H1 (cell line): ENCODE measurements at regions not wholly inside any gene's neighbourhood (a gene's known extent, or its start where the extent isn't known, plus 50 kb on each side); places are given as distances from the start of the nearest gene placed in this dataset.

Experiments
- CTCF ChIA-PET: fragments of 300-600 bp; sonication (Branson Sonifier 250); formaldehyde crosslinking; loops from one replicate; lab custom pipeline; 2021; ENCODE audit not compliant: partially characterized antibody; lab: Charles Lee
- POLR2A ChIA-PET: fragments of 300-600 bp; sonication (Branson Sonifier 250); formaldehyde crosslinking; loops from one replicate; lab custom pipeline; 2021; ENCODE audit warnings: inconsistent platforms; ENCODE audit not compliant: partially characterized antibody; lab: Charles Lee
- DNase-seq, 2 experiments: peaks; one replicate each; pipeline versions ENCODE4 v3.0.0 to v3.0.0-alpha.2; 2010 to 2022; ENCODE audit warnings: low spot score in 2 of 2, low read depth in 1 of 2, mixed read lengths in 1 of 2
- FAIRE-seq: peaks from 2 replicates; lab custom pipeline; 2011; peaks lifted over from hg19 to GRCh38; lab: Jason Lieb, UNC
- H2AFZ ChIP-seq: 2 replicates; pipeline ENCODE4 v1.8.1; 2012; ENCODE audit warnings: low read length, inconsistent platforms
- H2AK5ac ChIP-seq: 2 replicates; pipeline ENCODE4 v1.6.1; 2013; ENCODE audit warnings: low read depth, low read length
- H2BK120ac ChIP-seq: replicated peaks from 2 replicates; pipeline ENCODE3; 2013; ENCODE audit warnings: low read depth, low read length, inconsistent platforms
- H2BK12ac ChIP-seq: 2 replicates; pipeline ENCODE4 v1.6.1; 2013; ENCODE audit warnings: low read depth, low read length
- H2BK15ac ChIP-seq: 2 replicates; pipeline ENCODE4 v1.6.1; 2013; ENCODE audit warnings: low read length
- H2BK20ac ChIP-seq: 2 replicates; pipeline ENCODE4 v1.6.1; 2013; ENCODE audit warnings: low read length
- H2BK5ac ChIP-seq: 2 replicates; pipeline ENCODE4 v1.6.1; 2013; ENCODE audit warnings: low read depth, low read length
- H3K14ac ChIP-seq: 2 replicates; pipeline ENCODE4 v1.6.1; 2013; ENCODE audit warnings: inconsistent platforms; ENCODE audit not compliant: insufficient read length
- H3K18ac ChIP-seq: 2 replicates; pipeline ENCODE4 v1.6.1; 2013; ENCODE audit warnings: low read length; ENCODE audit errors: extremely low read depth
- H3K23ac ChIP-seq: 2 replicates; pipeline ENCODE4 v1.6.1; 2013; ENCODE audit warnings: inconsistent platforms; ENCODE audit not compliant: insufficient read length
- H3K23me2 ChIP-seq: 2 replicates; pipeline ENCODE4 v1.6.1; 2013; ENCODE audit warnings: low read depth, low read length
- H3K27ac ChIP-seq: 2 replicates; pipeline ENCODE4 v1.6.1; 2011; ENCODE audit warnings: low read depth, low read length, inconsistent platforms
- H3K27me3 ChIP-seq, 4 experiments: replicated peaks in 1 of 4; 1 replicate in 1 of 4; 2 replicates in 3 of 4; pipeline versions ENCODE4 v1.6.1 to v1.8.1; 2011 to 2013; ENCODE audit warnings: low read length in 3 of 4, mild to moderate bottlenecking in 3 of 4, inconsistent platforms in 2 of 4, mixed read lengths in 2 of 4, moderate library complexity in 1 of 4; ENCODE audit not compliant: control insufficient read depth in 3 of 4, insufficient read depth in 3 of 4; ENCODE audit errors: extremely low read depth in 1 of 4
- H3K36me3 ChIP-seq, 4 experiments: 2 replicates each; pipeline versions ENCODE4 v1.6.1 to v1.8.1; 2011 to 2013; ENCODE audit warnings: mild to moderate bottlenecking in 4 of 4, low read length in 3 of 4, moderate library complexity in 2 of 4, control low read depth in 1 of 4, inconsistent platforms in 1 of 4; ENCODE audit not compliant: insufficient read depth in 4 of 4, control insufficient read depth in 2 of 4
- H3K4ac ChIP-seq: replicated peaks from 2 replicates; pipeline ENCODE3; 2013; ENCODE audit warnings: low read length, low read depth, mixed read lengths, inconsistent platforms; ENCODE audit not compliant: insufficient read length
- H3K4me1 ChIP-seq, 4 experiments: replicated peaks in 1 of 4; 1 replicate in 1 of 4; 2 replicates in 3 of 4; pipeline versions ENCODE4 v1.6.1 to v1.8.1; 2011 to 2013; ENCODE audit warnings: low read length in 3 of 4, inconsistent platforms in 2 of 4, mixed read lengths in 1 of 4; ENCODE audit not compliant: insufficient read depth in 4 of 4, control insufficient read depth in 3 of 4
- H3K4me2 ChIP-seq, 2 experiments: 2 replicates each; pipeline versions ENCODE4 v1.6.1 to v1.8.1; 2011 to 2013; ENCODE audit warnings: low read depth in 2 of 2, low read length in 2 of 2, control low read depth in 1 of 2, inconsistent platforms in 1 of 2, mild to moderate bottlenecking in 1 of 2; ENCODE audit not compliant: insufficient read depth in 1 of 2
- H3K4me3 ChIP-seq, 4 experiments: fragments of 200-600, 300-600 bp in 1 of 4; sonication (generic), shearing (Covaris generic), sonication (Bioruptor Twin) in 1 of 4; 2 replicates each; pipeline versions ENCODE4 v1.5.1 to v1.8.1; 2011 to 2016; ENCODE audit warnings: low read length in 4 of 4, low read depth in 3 of 4, control low read depth in 2 of 4, inconsistent platforms in 2 of 4, mild to moderate bottlenecking in 2 of 4, mixed read lengths in 1 of 4, moderate library complexity in 1 of 4; ENCODE audit not compliant: insufficient read depth in 2 of 4; ENCODE audit errors: extremely low read depth in 1 of 4
- H3K56ac ChIP-seq: replicated peaks from 2 replicates; pipeline ENCODE3; 2013; ENCODE audit warnings: low read depth, mild to moderate bottlenecking, mixed read lengths, low read length, inconsistent platforms; ENCODE audit not compliant: insufficient read length
- H3K79me1 ChIP-seq: 2 replicates; pipeline ENCODE4 v1.6.1; 2013; ENCODE audit warnings: low read depth, low read length, control low read depth
- H3K79me2 ChIP-seq, 2 experiments: 2 replicates each; pipeline versions ENCODE4 v1.6.1 to v1.8.1; 2012 to 2013; ENCODE audit warnings: low read length in 2 of 2, mild to moderate bottlenecking in 2 of 2, inconsistent platforms in 1 of 2; ENCODE audit not compliant: insufficient read depth in 2 of 2, control insufficient read depth in 1 of 2
- H3K9ac ChIP-seq, 4 experiments: replicated peaks in 1 of 4; 1 replicate in 1 of 4; 2 replicates in 3 of 4; pipeline versions ENCODE4 v1.6.1 to v1.8.1; 2011 to 2013; ENCODE audit warnings: low read depth in 3 of 4, low read length in 3 of 4, control low read depth in 2 of 4, mild to moderate bottlenecking in 2 of 4, moderate library complexity in 2 of 4, inconsistent platforms in 1 of 4; ENCODE audit errors: extremely low read depth in 1 of 4
- H3K9me3 ChIP-seq, 2 experiments: 2 replicates each; pipeline versions ENCODE4 v1.6.1 to v1.8.1; 2012 to 2013; ENCODE audit warnings: mild to moderate bottlenecking in 2 of 2, moderate library complexity in 2 of 2, control low read depth in 1 of 2, inconsistent platforms in 1 of 2, low read depth in 1 of 2, low read length in 1 of 2, mixed read lengths in 1 of 2; ENCODE audit not compliant: insufficient read depth in 2 of 2
- H4K20me1 ChIP-seq, 2 experiments: replicated peaks in 1 of 2; 2 replicates each; pipeline versions ENCODE3 to v1.8.1; 2011 to 2013; ENCODE audit warnings: inconsistent platforms in 2 of 2, low read length in 2 of 2, mild to moderate bottlenecking in 1 of 2; ENCODE audit not compliant: insufficient read depth in 2 of 2, control insufficient read depth in 1 of 2
- H4K5ac ChIP-seq: 2 replicates; pipeline ENCODE4 v1.6.1; 2013; ENCODE audit warnings: low read length, low read depth, mixed read lengths, inconsistent platforms; ENCODE audit not compliant: insufficient read length
- H4K8ac ChIP-seq: 2 replicates; pipeline ENCODE4 v1.8.0; 2013; ENCODE audit warnings: mild to moderate bottlenecking, moderate library complexity, low read length, inconsistent platforms; ENCODE audit not compliant: insufficient read depth; ENCODE audit errors: extremely low read depth
- H4K91ac ChIP-seq: replicated peaks from 2 replicates; pipeline ENCODE3; 2013; ENCODE audit warnings: low read length, mixed read lengths, inconsistent platforms; ENCODE audit not compliant: insufficient read length
- HDAC6 ChIP-seq: IDR thresholded peaks from one replicate; pipeline ENCODE4 v1.7.1; 2012; ENCODE audit warnings: low read depth, mild to moderate bottlenecking, inconsistent platforms, low read length, moderate library complexity
- JUN ChIP-seq: IDR thresholded peaks from 2 replicates; pipeline ENCODE4 v1.6.1; 2011; ENCODE audit warnings: low read depth, mild to moderate bottlenecking, improper control_type of control experiment, low read length
- SP4 ChIP-seq: IDR thresholded peaks from 2 replicates; pipeline ENCODE4 v1.6.1; 2012; ENCODE audit warnings: low read length, inconsistent platforms
- TEAD4 ChIP-seq: IDR thresholded peaks from 2 replicates; pipeline ENCODE4 v1.6.1; 2012; ENCODE audit warnings: low read depth, low read length, inconsistent platforms, mixed read lengths
- ZNF274 ChIP-seq: IDR thresholded peaks from 2 replicates; pipeline ENCODE4 v1.7.0; 2012; ENCODE audit warnings: low read length, borderline replicate concordance; ENCODE audit errors: extremely low read depth
- WGBS, 2 experiments: shearing (Covaris generic) in 1 of 2; methylation state at CpG; one replicate each; pipeline versions ENCODE4 v1.1.6 to v1.1.7; 2013 to 2015; ENCODE audit warnings: low lambda C conversion rate in 2 of 2, mixed read lengths in 2 of 2, inconsistent platforms in 1 of 2, low coverage in 1 of 2, missing lambda C conversion rate in 1 of 2; ENCODE audit not compliant: insufficient replicate concordance in 2 of 2, insufficient coverage in 1 of 2, insufficient read length in 1 of 2; ENCODE audit errors: extremely low coverage in 1 of 2, missing lambda C conversion rate in 1 of 2; 5-methylcytosine and 5-hydroxymethylcytosine counted together
- TF ChIP-seq, protein P1 (sequence below): IDR thresholded peaks from 2 replicates; pipeline ENCODE4 v1.6.1; 2012; ENCODE audit warnings: inconsistent platforms

DNA sequence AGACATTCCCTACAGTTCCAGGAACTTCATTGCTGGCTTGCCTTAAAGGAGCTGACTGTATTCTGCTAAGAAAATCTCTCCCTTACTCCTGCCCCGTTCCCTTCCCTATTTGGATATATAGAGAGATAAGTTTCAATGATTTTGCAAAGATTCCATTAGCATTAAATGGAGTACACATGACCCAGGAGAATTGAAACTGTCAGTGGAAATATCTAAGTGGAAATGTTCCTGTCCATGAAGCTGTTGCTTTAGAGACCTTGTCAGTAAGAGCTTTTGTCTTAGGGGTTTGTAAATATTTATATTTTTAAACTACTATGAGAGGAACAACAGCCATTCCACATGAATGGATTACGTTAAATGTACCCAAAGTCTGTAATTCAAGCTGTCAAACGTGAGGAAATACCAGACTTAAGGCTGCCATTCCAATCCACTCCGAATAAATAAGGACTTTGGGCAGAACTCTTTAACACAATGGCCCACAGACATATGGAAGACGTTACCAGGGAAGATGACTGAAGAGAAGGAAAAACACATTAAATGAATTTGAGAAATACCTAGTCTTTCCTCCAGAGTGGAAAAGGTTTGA, 387.1 kb upstream of the PAPPA start:
- H3K23ac ChIP-seq: no peak overlapping the region
- H4K91ac ChIP-seq: no peak overlapping the region
- POLR2A ChIA-PET: interaction anchor here (0.6 kb wide), 1 partner anchor 1867 kb away, joined by 3 read pairs; no protein-coding TSS in a partner anchor
- H3K4me3 ChIP-seq: no peak overlapping the region
- H3K14ac ChIP-seq: no peak overlapping the region
- H4K5ac ChIP-seq: no peak overlapping the region
- no peak overlapping the region for H3K56ac ChIP-seq
- H2BK20ac ChIP-seq: no peak overlapping the region
- no peak overlapping the region for H4K8ac ChIP-seq
- no peak for FAIRE-seq
- no peak overlapping the region for H2BK15ac ChIP-seq
- H3K9ac ChIP-seq: no peak overlapping the region
- no peak overlapping the region for H3K27ac ChIP-seq
- no peak overlapping the region for H2BK120ac ChIP-seq
- H2AFZ ChIP-seq: no peak overlapping the region
- no peak for DNase-seq
- H3K4me1 ChIP-seq: no peaks in the 10 kb centered on the region
- no peaks in the 10 kb centered on the region for H3K23me2 ChIP-seq
- no peaks in the 10 kb centered on the region for H3K36me3 ChIP-seq
- no peak overlapping the region for H2BK5ac ChIP-seq
- H3K79me1 ChIP-seq: no peaks in the 10 kb centered on the region
- H3K27me3 ChIP-seq: no peaks in the 10 kb centered on the region
- H3K9me3 ChIP-seq: no peaks in the 10 kb centered on the region
- H3K79me2 ChIP-seq: no peaks in the 10 kb centered on the region
- 83% methylated on average over 5 of the region's 5 CpGs; no CpG with 5 or more reads in 1 of the 2 experiments for WGBS, 2 experiments
- H2AK5ac ChIP-seq: no peak overlapping the region
- no peak overlapping the region for H3K4ac ChIP-seq
- CTCF ChIA-PET: interaction anchor here (0.9 kb wide), 1 partner anchor 347 kb away, joined by 5 read pairs; no protein-coding TSS in a partner anchor
- TF ChIP-seq, protein P1, sequence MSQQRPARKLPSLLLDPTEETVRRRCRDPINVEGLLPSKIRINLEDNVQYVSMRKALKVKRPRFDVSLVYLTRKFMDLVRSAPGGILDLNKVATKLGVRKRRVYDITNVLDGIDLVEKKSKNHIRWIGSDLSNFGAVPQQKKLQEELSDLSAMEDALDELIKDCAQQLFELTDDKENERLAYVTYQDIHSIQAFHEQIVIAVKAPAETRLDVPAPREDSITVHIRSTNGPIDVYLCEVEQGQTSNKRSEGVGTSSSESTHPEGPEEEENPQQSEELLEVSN: no peak
- TF ChIP-seq TEAD4 (no peak), ZNF274 (no peak), SP4 (no peak), JUN (no peak), HDAC6 (no peak)
- H3K4me2 ChIP-seq: no peak overlapping the region
- no peak overlapping the region for H3K18ac ChIP-seq
- no peak overlapping the region for H2BK12ac ChIP-seq
- H4K20me1 ChIP-seq: no peaks in the 10 kb centered on the region
